Smooth muscle cell (in vitro differentiated cells): ENCODE measurements at regions not wholly inside any gene's neighbourhood (a gene's known extent, or its start where the extent isn't known, plus 50 kb on each side); places are given as distances from the start of the nearest gene placed in this dataset.

ENCODE experiments used
- DNase-seq: peaks from one replicate; lab custom pipeline; 2025; ENCODE audit not compliant: unreplicated experiment; lab: John Stamatoyannopoulos, UW
- H2AFZ ChIP-seq: fragments of 200-600 bp; sonication (generic); 2 replicates; pipeline ENCODE4 v1.6.0; 2016; ENCODE audit warnings: antibody characterized with exemption, low read depth, mild to moderate bottlenecking
- H3F3A ChIP-seq: fragments of 200-600 bp; sonication (generic); 2 replicates; pipeline ENCODE4 v1.6.0; 2017; ENCODE audit warnings: antibody characterized with exemption, low read depth
- H3K27ac ChIP-seq: fragments of 200-600 bp; sonication (generic); 2 replicates; pipeline ENCODE4 v1.5.1; 2016; ENCODE audit warnings: low read depth, mild to moderate bottlenecking
- H3K27me3 ChIP-seq: fragments of 200-600 bp; sonication (generic); 2 replicates; pipeline ENCODE4 v1.6.1; 2016; ENCODE audit warnings: low read depth, mild to moderate bottlenecking
- H3K36me3 ChIP-seq: fragments of 200-600 bp; sonication (generic); 2 replicates; pipeline ENCODE4 v1.5.1; 2016; ENCODE audit warnings: low read depth
- H3K4me1 ChIP-seq: fragments of 200-600 bp; sonication (generic); 2 replicates; pipeline ENCODE4 v1.5.1; 2016; ENCODE audit warnings: low read depth
- H3K4me2 ChIP-seq: fragments of 200-600 bp; sonication (generic); 2 replicates; pipeline ENCODE4 v1.6.0; 2016; ENCODE audit warnings: mild to moderate bottlenecking
- H3K4me3 ChIP-seq: fragments of 200-600 bp; sonication (generic); 2 replicates; pipeline ENCODE4 v1.5.1; 2016; ENCODE audit warnings: mild to moderate bottlenecking
- H3K79me2 ChIP-seq: fragments of 200-600 bp; sonication (generic); 2 replicates; pipeline ENCODE4 v1.6.0; 2016; ENCODE audit warnings: low read depth, mild to moderate bottlenecking
- H3K9ac ChIP-seq: fragments of 200-600 bp; sonication (generic); 2 replicates; pipeline ENCODE4 v1.6.0; 2016; ENCODE audit warnings: low read depth
- H3K9me3 ChIP-seq: fragments of 200-600 bp; sonication (generic); replicated peaks from 2 replicates; pipeline ENCODE4 v1.5.1; 2016; ENCODE audit warnings: low read depth
- H4K20me1 ChIP-seq: fragments of 200-600 bp; sonication (generic); 2 replicates; pipeline ENCODE4 v1.6.0; 2016; ENCODE audit warnings: low read depth
- WGBS: methylation state at CpG from one replicate; pipeline ENCODE4 v1.1.7; 2016; ENCODE audit warnings: low lambda C conversion rate; 5-methylcytosine and 5-hydroxymethylcytosine counted together
- TF ChIP-seq, protein P1 (sequence below): fragments of 200-600 bp; sonication (generic); IDR thresholded peaks from 2 replicates; pipeline ENCODE4 v1.5.1; 2017; ENCODE audit warnings: borderline replicate concordance, mild to moderate bottlenecking, antibody characterized with exemption; ENCODE audit not compliant: insufficient read depth, poor library complexity, severe bottlenecking

DNA sequence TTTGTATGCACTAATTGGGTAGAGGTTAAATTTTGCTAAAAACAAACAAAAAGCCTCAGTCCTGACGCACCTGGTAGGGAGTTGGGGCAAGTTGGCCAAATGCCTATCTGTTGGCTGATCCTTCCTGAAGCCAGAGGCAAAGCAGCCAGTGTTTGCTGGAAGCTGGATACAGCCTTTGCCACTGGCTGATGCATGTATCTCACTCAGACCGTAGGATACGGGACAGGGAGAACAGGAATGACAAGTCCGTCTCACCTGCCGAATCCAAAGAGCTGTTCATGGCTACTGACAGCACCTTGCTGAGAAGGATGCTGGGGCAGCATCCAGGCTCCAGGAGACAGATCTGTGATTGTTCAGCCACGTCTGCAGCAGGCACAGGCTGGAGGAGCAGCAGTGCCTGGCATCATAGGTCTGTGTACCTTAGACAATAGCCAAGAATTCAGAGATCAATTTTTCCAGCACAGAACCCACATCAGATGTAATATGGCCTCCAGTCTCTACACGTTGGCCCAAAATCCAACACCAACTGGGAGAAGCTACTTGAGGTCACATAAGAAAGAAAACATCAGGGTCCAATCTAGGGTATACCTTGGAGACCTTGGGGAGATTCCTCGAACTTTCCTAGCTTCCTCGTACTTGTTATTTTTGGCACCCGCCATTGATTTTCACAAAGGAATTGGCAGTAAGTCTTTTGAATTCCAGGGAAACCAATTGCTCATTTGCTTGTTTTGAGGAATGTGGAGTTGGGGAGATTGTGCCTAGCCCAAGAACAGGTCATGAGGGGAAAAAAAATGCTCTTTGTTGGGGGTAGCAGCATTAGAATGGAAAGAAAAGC lies 108.5 kb upstream of the ARMC2 start:
- Histone ChIP-seq H3K9ac (no peak overlapping the region), H3K4me3 (no peak overlapping the region), H3K79me2 (no peaks in the 10 kb centered on the region), H3K4me1 (peaks cover 8% of the 10 kb centered on the region), H3K36me3 (no peaks in the 10 kb centered on the region), H3K9me3 (no peaks in the 10 kb centered on the region), H3K27me3 (no peaks in the 10 kb centered on the region), H3K27ac (peak overlapping the region; percentile 98), H4K20me1 (no peaks in the 10 kb centered on the region), H2AFZ (no peak overlapping the region), H3F3A (peaks cover 21% of the 10 kb centered on the region), H3K4me2 (no peak overlapping the region)
- WGBS: 79% methylated on average over 10 of the region's 10 CpGs
- DNase-seq: no peak
- TF ChIP-seq, protein P1, sequence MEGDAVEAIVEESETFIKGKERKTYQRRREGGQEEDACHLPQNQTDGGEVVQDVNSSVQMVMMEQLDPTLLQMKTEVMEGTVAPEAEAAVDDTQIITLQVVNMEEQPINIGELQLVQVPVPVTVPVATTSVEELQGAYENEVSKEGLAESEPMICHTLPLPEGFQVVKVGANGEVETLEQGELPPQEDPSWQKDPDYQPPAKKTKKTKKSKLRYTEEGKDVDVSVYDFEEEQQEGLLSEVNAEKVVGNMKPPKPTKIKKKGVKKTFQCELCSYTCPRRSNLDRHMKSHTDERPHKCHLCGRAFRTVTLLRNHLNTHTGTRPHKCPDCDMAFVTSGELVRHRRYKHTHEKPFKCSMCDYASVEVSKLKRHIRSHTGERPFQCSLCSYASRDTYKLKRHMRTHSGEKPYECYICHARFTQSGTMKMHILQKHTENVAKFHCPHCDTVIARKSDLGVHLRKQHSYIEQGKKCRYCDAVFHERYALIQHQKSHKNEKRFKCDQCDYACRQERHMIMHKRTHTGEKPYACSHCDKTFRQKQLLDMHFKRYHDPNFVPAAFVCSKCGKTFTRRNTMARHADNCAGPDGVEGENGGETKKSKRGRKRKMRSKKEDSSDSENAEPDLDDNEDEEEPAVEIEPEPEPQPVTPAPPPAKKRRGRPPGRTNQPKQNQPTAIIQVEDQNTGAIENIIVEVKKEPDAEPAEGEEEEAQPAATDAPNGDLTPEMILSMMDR: no peak

DNA sequence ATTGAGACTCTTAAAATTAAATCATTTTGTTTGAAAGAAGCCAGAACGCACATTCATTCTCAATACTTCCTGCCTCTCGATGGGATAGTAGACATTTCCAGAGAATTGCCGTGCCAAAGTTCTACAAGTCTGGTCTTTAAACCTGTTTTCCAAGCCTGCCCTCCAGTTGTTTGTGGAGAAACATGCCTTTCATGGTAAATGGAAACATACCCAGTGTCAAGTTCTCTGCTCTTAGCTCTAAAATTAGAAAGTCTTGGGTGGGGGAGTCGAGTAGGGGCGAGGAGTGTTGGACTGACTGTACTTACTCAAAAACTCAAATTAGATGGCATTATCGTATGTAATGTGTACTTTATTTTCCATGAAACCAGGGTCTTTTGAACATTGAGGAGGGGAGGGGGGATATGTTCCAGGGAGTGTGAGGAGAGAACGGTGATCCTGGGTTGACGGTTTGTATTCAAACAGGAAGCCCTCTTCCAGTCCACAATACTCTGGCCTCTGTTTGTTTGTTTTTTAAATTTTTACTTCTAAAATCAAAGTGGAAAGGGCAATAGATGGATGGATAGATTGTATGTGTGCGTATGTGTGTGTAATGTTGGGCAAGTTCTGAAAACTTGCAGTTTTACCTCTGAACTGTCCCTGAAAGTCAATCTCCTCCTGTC lies 106.8 kb upstream of the ARMC2 start:
- H3K4me2 ChIP-seq: no peak overlapping the region
- no peak for DNase-seq
- no peaks in the 10 kb centered on the region for H3K79me2 ChIP-seq
- no peak overlapping the region for H3K4me3 ChIP-seq
- H2AFZ ChIP-seq: no peak overlapping the region
- H3K9ac ChIP-seq: no peak overlapping the region
- TF ChIP-seq, protein P1: no peak
- no peak overlapping the region for H3K27ac ChIP-seq
- H3F3A ChIP-seq: peaks cover 18% of the 10 kb centered on the region
- H3K27me3 ChIP-seq: no peaks in the 10 kb centered on the region
- H3K9me3 ChIP-seq: no peaks in the 10 kb centered on the region
- H4K20me1 ChIP-seq: no peaks in the 10 kb centered on the region
- H3K4me1 ChIP-seq: peaks cover 8% of the 10 kb centered on the region
- 53% methylated on average over 9 of the region's 9 CpGs for WGBS
- H3K36me3 ChIP-seq: no peaks in the 10 kb centered on the region

DNA sequence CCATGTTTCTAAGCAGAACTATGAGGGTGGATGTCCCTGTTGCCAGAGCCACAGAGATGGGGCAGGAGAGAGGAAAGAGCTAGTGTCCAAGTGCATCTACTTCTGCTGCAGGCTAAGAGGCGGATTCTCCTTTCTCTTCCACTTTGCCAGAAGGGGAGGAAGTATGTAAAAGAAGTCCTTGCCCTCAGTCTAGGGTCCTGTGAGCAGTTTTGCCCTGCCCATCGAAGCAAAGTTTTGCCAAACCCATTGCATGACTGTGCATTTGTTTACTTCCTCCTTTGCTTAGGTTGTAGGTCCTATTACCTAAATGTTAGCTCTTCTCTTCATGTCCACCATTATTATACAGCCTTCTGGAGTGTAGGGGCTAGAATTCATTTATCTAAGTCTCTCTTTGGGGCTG lies 106.2 kb upstream of the ARMC2 start:
- H3K4me3 ChIP-seq: no peak overlapping the region
- H3K4me1 ChIP-seq: peaks cover 7% of the 10 kb centered on the region
- H3K79me2 ChIP-seq: no peaks in the 10 kb centered on the region
- no peaks in the 10 kb centered on the region for H4K20me1 ChIP-seq
- no peaks in the 10 kb centered on the region for H3K27me3 ChIP-seq
- 89% methylated on average over 2 of the region's 2 CpGs for WGBS
- no peak overlapping the region for H3K27ac ChIP-seq
- H3K4me2 ChIP-seq: no peak overlapping the region
- H3K36me3 ChIP-seq: no peaks in the 10 kb centered on the region
- H2AFZ ChIP-seq: no peak overlapping the region
- TF ChIP-seq, protein P1: no peak
- no peak for DNase-seq
- no peaks in the 10 kb centered on the region for H3K9me3 ChIP-seq
- H3K9ac ChIP-seq: no peak overlapping the region
- peaks cover 22% of the 10 kb centered on the region for H3F3A ChIP-seq
